ENCODE measurements at regions not wholly inside any gene's neighbourhood (a gene's known extent, or its start where the extent isn't known, plus 50 kb on each side); places are given as distances from the start of the nearest gene placed in this dataset.
"Not testable (repeated sequence)": the region's sequence is repeated elsewhere in the genome, so short reads cannot be mapped to it uniquely, and the experiment has no call there.

GRCh38 chr3:20394243-20394642, 208.2 kb upstream of the SGO1 start:
- TF ChIP-seq, protein P1, sequence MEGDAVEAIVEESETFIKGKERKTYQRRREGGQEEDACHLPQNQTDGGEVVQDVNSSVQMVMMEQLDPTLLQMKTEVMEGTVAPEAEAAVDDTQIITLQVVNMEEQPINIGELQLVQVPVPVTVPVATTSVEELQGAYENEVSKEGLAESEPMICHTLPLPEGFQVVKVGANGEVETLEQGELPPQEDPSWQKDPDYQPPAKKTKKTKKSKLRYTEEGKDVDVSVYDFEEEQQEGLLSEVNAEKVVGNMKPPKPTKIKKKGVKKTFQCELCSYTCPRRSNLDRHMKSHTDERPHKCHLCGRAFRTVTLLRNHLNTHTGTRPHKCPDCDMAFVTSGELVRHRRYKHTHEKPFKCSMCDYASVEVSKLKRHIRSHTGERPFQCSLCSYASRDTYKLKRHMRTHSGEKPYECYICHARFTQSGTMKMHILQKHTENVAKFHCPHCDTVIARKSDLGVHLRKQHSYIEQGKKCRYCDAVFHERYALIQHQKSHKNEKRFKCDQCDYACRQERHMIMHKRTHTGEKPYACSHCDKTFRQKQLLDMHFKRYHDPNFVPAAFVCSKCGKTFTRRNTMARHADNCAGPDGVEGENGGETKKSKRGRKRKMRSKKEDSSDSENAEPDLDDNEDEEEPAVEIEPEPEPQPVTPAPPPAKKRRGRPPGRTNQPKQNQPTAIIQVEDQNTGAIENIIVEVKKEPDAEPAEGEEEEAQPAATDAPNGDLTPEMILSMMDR (IDR thresholded peaks at IDR 0.05; ENCODE audit: extremely low read depth, missing control alignments): no peak
- DNase-seq (ENCODE audit: low spot score): no peak

DNA sequence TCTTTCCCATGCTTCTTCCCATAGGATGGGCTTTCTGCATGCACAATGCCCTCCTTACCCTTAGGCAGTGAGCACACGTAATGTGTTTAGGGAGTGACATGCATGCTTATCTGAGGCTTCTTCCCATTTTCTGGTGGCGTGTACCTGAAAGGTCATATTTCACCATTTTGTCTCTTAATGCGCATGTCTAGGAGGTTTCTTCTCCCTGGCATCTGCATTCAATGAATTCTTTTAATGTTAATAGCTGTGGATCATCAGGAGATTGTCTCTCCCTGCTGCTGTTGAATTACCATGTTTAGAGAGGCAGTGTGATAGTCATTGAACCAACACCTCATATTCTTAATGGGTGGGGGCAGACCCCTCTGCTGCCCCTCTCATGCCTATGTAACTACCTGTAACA, 205.6 kb upstream of the SGO1 start:
- no peak for DNase-seq (ENCODE audit: low spot score)
- TF ChIP-seq, protein P1 (IDR thresholded peaks at IDR 0.05; ENCODE audit: extremely low read depth, missing control alignments): no peak

- TF ChIP-seq, protein P1 (IDR thresholded peaks at IDR 0.05; ENCODE audit: extremely low read depth, missing control alignments): no peak
- DNase-seq (ENCODE audit: low spot score): no peak
Observed at GRCh38 chr3:20388971-20389370, 203.0 kb upstream of the SGO1 start.

- TF ChIP-seq, protein P1 (IDR thresholded peaks at IDR 0.05; ENCODE audit: extremely low read depth, missing control alignments): no peak
- no peak for DNase-seq (ENCODE audit: low spot score)
Observed at GRCh38 chr3:20380295-20380694, 194.3 kb upstream of the SGO1 start.

- DNase-seq (ENCODE audit: low spot score): no peak
- TF ChIP-seq, protein P1 (IDR thresholded peaks at IDR 0.05; ENCODE audit: extremely low read depth, missing control alignments): no peak
Observed at GRCh38 chr3:20378315-20378714, 192.3 kb upstream of the SGO1 start.

- DNase-seq (ENCODE audit: low spot score): no peak
- TF ChIP-seq, protein P1 (IDR thresholded peaks at IDR 0.05; ENCODE audit: extremely low read depth, missing control alignments): no peak
Observed at GRCh38 chr3:20376665-20377217, 190.7 kb upstream of the SGO1 start.

GRCh38 chr3:20375302-20375701, 189.3 kb upstream of the SGO1 start:
- TF ChIP-seq, protein P1 (IDR thresholded peaks at IDR 0.05; ENCODE audit: extremely low read depth, missing control alignments): no peak
- no peak for DNase-seq (ENCODE audit: low spot score)

GRCh38 chr3:20370273-20371063, 184.5 kb upstream of the SGO1 start:
- DNase-seq (ENCODE audit: low spot score): not testable (repeated sequence)

All from GM20000 (cell line).